H1 (cell line): ENCODE measurements at regions not wholly inside any gene's neighbourhood (a gene's known extent, or its start where the extent isn't known, plus 50 kb on each side); places are given as distances from the start of the nearest gene placed in this dataset.

Experiments used
- ATF2 ChIP-seq: IDR thresholded peaks from 2 replicates; pipeline ENCODE4 v1.6.1; 2012; ENCODE audit warnings: low read length, inconsistent platforms
- BACH1 ChIP-seq: IDR thresholded peaks from 2 replicates; pipeline ENCODE4 v1.6.1; 2012; ENCODE audit warnings: low read length, improper control_type of control experiment
- CHD1 ChIP-seq: IDR thresholded peaks from 2 replicates; pipeline ENCODE4 v1.6.1; 2012; ENCODE audit warnings: low read depth, low read length, improper control_type of control experiment
- CHD7 ChIP-seq: fragments of 300-600 bp; sonication (generic); IDR thresholded peaks from 2 replicates; pipeline ENCODE4 v1.7.1; 2012; ENCODE audit warnings: low read length, moderate library complexity, mild to moderate bottlenecking, inconsistent platforms; ENCODE audit not compliant: insufficient replicate concordance
- CTBP2 ChIP-seq: IDR thresholded peaks from 2 replicates; pipeline ENCODE4 v1.7.0; 2011; ENCODE audit warnings: borderline replicate concordance, mild to moderate bottlenecking, moderate library complexity, mixed read lengths, low read length; ENCODE audit not compliant: insufficient read depth, insufficient read length
- HDAC2 ChIP-seq, 2 experiments: fragments of 300-600 bp in 1 of 2; sonication (generic) in 1 of 2; IDR thresholded peaks; 2 replicates each; pipeline ENCODE4 v1.6.1; 2011 to 2012; ENCODE audit warnings: low read depth in 2 of 2, low read length in 2 of 2, mild to moderate bottlenecking in 2 of 2, moderate library complexity in 2 of 2, borderline replicate concordance in 1 of 2, inconsistent platforms in 1 of 2
- MAX ChIP-seq: IDR thresholded peaks from 2 replicates; pipeline ENCODE4 v1.6.1; 2012; ENCODE audit warnings: inconsistent platforms

DNA sequence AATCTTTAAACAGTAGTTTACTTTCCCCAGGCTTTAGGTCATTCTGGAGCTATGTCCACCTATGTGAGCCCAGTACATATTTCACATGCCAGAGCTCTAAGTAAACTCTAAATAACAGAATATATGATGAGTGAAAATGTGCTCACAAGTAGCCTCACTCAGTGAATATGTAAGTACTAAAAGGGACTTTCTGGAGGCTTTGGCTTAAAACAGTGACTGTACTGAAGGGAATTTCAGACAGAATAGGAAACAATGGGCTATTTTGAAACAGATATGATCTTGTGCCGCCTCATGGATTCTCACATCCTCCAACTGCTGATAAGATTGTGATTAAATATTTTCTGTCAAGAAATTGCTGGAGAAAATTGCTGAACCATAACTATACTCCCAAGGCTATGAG, 747.9 kb downstream of the SOCS6 start (continued):
- TF ChIP-seq CHD7 (no peak), MAX (no peak), BACH1 (no peak), HDAC2 (IDR thresholded peaks at IDR 0.05; ENCODE audit: borderline replicate concordance in 1 of 2, low read depth in 2 of 2, low read length in 2 of 2) (no peak), CHD1 (no peak), CTBP2 (no peak), ATF2 (no peak)
